Epithelial cell of proximal tubule (primary cell): ENCODE measurements at regions not wholly inside any gene's neighbourhood (a gene's known extent, or its start where the extent isn't known, plus 50 kb on each side); places are given as distances from the start of the nearest gene placed in this dataset.

ENCODE experiments used
- DNase-seq: peaks from one replicate; pipeline ENCODE4 v3.0.0-alpha.2; 2011; ENCODE audit warnings: low read depth
- H3K4me3 ChIP-seq: 2 replicates; pipeline ENCODE4 v1.5.1; 2011; ENCODE audit warnings: low read depth, mild to moderate bottlenecking, low read length
- TF ChIP-seq, protein P1 (sequence below): conservative IDR thresholded peaks from 2 replicates; pipeline ENCODE4 v1.5.1; 2012; ENCODE audit warnings: low read depth, mild to moderate bottlenecking, low read length

DNA sequence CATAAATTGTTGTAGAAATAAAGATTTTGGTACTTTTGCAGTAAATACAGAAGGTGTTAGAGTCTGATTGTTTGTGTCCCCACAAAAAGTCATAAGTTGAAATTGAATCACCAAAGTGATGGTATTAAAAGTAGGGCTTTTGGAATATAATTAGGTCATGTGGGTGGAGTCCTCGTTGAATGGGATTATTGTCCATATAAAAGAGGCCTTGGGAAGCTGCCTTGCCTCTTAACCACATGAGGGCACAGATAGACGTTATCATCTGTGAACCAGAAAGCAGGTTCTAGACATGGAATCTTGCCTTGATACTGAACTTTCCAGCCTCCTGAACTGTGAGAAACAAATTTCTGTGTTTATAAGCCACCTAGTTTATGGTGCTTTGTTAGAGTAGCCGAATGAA lies 186.8 kb downstream of the PRR20E start:
- no peak for DNase-seq
- no peak overlapping the region for H3K4me3 ChIP-seq
- TF ChIP-seq, protein P1, sequence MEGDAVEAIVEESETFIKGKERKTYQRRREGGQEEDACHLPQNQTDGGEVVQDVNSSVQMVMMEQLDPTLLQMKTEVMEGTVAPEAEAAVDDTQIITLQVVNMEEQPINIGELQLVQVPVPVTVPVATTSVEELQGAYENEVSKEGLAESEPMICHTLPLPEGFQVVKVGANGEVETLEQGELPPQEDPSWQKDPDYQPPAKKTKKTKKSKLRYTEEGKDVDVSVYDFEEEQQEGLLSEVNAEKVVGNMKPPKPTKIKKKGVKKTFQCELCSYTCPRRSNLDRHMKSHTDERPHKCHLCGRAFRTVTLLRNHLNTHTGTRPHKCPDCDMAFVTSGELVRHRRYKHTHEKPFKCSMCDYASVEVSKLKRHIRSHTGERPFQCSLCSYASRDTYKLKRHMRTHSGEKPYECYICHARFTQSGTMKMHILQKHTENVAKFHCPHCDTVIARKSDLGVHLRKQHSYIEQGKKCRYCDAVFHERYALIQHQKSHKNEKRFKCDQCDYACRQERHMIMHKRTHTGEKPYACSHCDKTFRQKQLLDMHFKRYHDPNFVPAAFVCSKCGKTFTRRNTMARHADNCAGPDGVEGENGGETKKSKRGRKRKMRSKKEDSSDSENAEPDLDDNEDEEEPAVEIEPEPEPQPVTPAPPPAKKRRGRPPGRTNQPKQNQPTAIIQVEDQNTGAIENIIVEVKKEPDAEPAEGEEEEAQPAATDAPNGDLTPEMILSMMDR: no peak

DNA sequence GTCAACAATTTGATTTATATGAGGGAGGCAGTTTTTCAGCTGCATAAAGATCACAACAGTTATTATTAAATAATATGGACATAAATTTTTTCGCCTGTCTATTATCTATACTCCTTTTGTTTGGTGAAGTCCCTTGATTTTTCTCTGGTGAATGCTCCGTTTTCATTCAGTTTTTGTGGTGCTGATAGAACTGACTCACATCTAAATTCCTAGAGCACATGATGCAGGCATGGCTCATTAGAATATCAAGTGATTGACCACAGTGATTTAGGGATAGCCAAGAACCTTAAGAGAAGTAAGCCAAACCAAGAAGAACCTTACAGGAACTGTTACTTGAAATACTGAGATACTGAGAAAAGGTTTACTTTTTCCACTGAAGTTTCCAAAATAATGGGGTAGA lies 208.9 kb downstream of the PRR20E start:
- H3K4me3 ChIP-seq: no peak overlapping the region
- no peak for DNase-seq
- TF ChIP-seq, protein P1: no peak

DNA sequence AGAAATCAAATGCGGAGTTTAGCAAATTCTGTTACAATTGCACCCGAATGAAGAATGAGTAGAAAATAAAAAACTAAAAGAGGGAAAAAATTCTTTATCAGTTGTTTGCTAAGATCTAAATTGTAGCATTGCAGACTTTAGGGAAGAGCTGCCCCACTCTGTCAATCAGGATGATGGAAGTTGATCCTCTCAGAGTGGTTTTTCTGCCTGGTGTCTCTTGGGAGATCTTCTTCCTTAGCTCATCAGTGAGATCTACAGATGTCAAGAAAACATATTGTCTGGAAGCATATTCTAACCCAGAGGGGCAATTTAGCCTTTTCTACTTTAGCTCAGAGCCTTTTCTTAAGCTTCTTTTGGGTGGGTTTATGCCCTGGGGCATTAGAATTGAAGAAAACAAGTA lies 223.2 kb upstream of the PCDH17 start:
- TF ChIP-seq, protein P1: no peak
- H3K4me3 ChIP-seq: no peak overlapping the region
- no peak for DNase-seq

DNA sequence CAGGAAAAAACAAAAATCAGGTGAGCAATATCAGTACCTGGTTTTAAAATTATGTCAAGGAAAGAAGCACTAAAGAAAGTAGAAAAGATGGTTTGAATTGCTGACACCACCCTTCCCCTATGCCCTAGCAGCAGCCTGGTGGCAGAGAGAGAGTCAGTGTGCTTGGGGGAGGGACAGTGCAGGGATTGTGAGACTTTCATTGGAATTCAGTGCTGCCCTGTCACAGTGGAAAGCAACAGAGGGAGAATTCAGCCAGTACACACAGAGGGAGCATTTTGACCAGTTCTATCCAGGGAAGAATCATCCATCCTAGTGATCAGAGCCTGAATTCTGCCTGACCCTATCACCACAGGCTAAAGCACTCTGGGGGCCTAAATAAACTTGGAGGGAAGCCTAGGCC lies 222.4 kb upstream of the PCDH17 start:
- TF ChIP-seq, protein P1: no peak
- DNase-seq: no peak
- H3K4me3 ChIP-seq: no peak overlapping the region

DNA sequence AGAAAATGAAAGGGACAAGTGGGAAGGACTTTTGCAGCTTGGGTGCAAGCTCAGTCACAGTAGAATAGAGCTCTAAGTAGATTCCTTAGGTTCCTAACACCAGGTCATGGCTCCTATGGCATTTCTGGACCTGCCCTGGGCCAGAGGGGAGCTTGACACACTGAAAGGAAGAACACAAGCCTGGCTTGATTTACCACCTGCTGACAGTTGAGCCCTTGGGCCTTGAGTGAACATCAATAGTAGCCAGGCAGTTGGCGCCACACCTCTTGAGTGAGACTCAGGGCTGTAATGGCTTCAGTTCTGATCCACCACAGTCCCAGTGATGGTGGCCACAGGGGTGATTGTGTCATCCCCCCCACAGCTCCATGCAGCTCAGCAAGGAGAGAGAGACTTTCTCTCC lies 221.9 kb upstream of the PCDH17 start:
- no peak for DNase-seq
- TF ChIP-seq, protein P1: no peak
- no peak overlapping the region for H3K4me3 ChIP-seq

DNA sequence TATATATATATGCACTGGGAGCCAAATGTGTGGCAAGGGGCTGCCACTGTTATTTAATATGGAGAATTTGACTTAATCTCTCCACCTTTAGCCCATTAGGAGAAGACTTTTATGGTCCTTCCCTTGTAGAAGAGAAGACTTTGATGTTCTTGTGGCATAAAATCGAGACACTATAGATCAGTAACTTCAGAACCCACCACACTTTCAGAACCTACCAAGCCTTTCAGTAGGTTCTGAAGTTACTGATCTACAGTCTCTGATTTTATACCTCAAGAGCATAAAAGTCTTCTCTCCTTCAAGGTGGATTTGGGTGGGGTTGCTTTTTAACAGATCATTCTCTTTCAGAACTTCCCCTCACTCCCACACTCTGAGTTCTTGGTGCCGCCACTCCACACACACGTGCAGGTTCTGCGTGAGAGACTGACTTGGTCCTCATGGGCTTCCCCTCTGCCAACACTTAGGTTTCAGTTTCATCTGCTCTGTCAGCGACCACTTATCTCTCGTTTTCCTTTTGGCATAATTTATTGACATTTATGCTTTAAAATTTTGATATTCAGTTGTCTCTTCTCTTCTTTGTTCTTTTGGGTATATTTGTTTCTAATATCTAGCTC lies 213.4 kb upstream of the PCDH17 start:
- H3K4me3 ChIP-seq: no peak overlapping the region
- TF ChIP-seq, protein P1: no peak
- no peak for DNase-seq

DNA sequence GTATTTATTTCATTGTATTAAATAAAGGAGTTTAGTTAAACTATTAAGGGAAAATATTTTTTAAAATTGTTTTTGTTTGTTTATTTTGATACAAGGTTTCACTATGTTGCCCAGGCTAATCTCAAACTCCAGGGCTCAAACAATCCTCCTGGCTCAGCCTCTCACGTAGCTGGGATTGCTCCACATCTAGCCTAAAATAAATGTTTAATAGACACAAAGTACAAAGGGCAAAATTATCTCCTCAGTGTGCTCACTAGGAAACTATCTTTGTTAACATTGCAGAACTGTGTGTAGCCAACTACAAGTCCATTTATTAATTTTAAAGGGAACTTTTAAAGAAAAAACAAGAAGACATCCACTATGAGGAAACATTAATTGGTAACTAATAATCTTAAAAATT lies 207.2 kb upstream of the PCDH17 start:
- TF ChIP-seq, protein P1: no peak
- no peak for DNase-seq
- H3K4me3 ChIP-seq: no peak overlapping the region
